OCI-LY1 (cell line): ENCODE measurements at regions not wholly inside any gene's neighbourhood (a gene's known extent, or its start where the extent isn't known, plus 50 kb on each side); places are given as distances from the start of the nearest gene placed in this dataset.

Source experiments
- H2AFZ ChIP-seq: fragments of 200-600 bp; sonication (generic), shearing (Covaris generic); 2 replicates; pipeline ENCODE4 v1.6.0; 2014; ENCODE audit warnings: antibody characterized with exemption, mild to moderate bottlenecking, low read length
- H3F3A ChIP-seq: fragments of 200-600 bp; sonication (generic), shearing (Covaris generic); 2 replicates; pipeline ENCODE4 v1.6.0; 2014; ENCODE audit warnings: mild to moderate bottlenecking, antibody characterized with exemption, low read length, moderate library complexity; ENCODE audit not compliant: insufficient read depth
- H3K27ac ChIP-seq: fragments of 200-600 bp; sonication (generic); 2 replicates; pipeline ENCODE4 v1.5.1; 2014; ENCODE audit warnings: low read length, mixed run types, mild to moderate bottlenecking, low read depth; ENCODE audit not compliant: poor library complexity, severe bottlenecking
- H3K27me3 ChIP-seq: fragments of 200-600 bp; sonication (generic); 2 replicates; pipeline ENCODE4 v1.6.0; 2014; ENCODE audit warnings: antibody characterized with exemption, mild to moderate bottlenecking, low read length, moderate library complexity; ENCODE audit not compliant: insufficient read depth
- H3K36me3 ChIP-seq: fragments of 200-600 bp; sonication (generic); 2 replicates; pipeline ENCODE4 v1.6.1; 2014; ENCODE audit warnings: mild to moderate bottlenecking, antibody characterized with exemption, low read length, moderate library complexity, mixed read lengths; ENCODE audit not compliant: insufficient read depth
- H3K4me1 ChIP-seq: fragments of 200-600 bp; sonication (generic); 2 replicates; pipeline ENCODE4 v1.5.1; 2014; ENCODE audit warnings: mild to moderate bottlenecking, low read length, moderate library complexity; ENCODE audit not compliant: insufficient read depth, severe bottlenecking
- H3K4me2 ChIP-seq: fragments of 200-600 bp; sonication (generic), shearing (Covaris generic); 2 replicates; pipeline ENCODE4 v1.6.1; 2014; ENCODE audit warnings: low read length
- H3K4me3 ChIP-seq: fragments of 200-600 bp; sonication (generic); 2 replicates; pipeline ENCODE4 v1.5.1; 2014; ENCODE audit warnings: low read length, low read depth, mild to moderate bottlenecking, mixed read lengths; ENCODE audit not compliant: poor library complexity, severe bottlenecking
- H3K79me2 ChIP-seq: fragments of 200-600 bp; shearing (Covaris generic); 2 replicates; pipeline ENCODE4 v1.6.1; 2016; ENCODE audit warnings: mixed run types, low read length, mixed read lengths; ENCODE audit not compliant: insufficient read depth
- H3K9ac ChIP-seq: fragments of 200-600 bp; sonication (generic), shearing (Covaris generic); 2 replicates; pipeline ENCODE4 v1.6.1; 2014; ENCODE audit warnings: mild to moderate bottlenecking, low read length, mixed read lengths
- H3K9me2 ChIP-seq: fragments of 200-600 bp; sonication (generic), shearing (Covaris generic); 2 replicates; pipeline ENCODE4 v1.6.1; 2014; ENCODE audit warnings: low read depth, mild to moderate bottlenecking, low read length, mixed read lengths
- H3K9me3 ChIP-seq: fragments of 200-600 bp; shearing (Covaris generic); 2 replicates; pipeline ENCODE4 v1.6.1; 2014; ENCODE audit warnings: low read length, mixed read lengths
- H4K20me1 ChIP-seq: fragments of 200-600 bp; sonication (generic), shearing (Covaris generic); 2 replicates; pipeline ENCODE4 v1.6.0; 2016; ENCODE audit warnings: mild to moderate bottlenecking, low read length; ENCODE audit not compliant: insufficient read depth
- EZH2 ChIP-seq: fragments of 200-600 bp; sonication (generic), shearing (Covaris generic); IDR thresholded peaks from 2 replicates; pipeline ENCODE4 v1.8.0; 2017; ENCODE audit warnings: borderline replicate concordance, mixed run types, mild to moderate bottlenecking, antibody characterized with exemption, low read length, moderate library complexity, mixed read lengths
- TF ChIP-seq, protein P1 (sequence below): fragments of 200-600 bp; sonication (generic), shearing (Covaris generic); IDR thresholded peaks from 2 replicates; pipeline ENCODE4 v1.5.1; 2017; ENCODE audit warnings: mild to moderate bottlenecking, antibody characterized with exemption, low read length, moderate library complexity, mixed read lengths

DNA sequence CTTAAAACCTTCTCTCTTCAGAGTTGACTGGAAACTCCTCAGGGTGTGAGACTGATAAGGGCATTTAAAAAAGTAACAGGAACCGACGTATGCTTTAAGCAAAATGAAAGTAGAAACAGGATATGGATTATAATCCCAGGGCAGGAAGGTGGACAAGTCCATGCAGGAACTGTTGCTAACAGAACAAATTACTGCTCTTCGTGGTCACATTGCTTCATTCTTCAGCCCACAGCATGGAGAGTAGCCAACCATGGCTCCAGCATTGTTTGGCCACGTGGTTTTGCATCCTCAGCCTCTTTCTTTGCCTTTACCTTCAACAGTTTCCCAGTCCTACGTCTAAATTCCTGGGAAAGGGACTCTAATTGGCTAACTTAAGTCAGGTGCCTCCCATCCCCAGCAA lies 563.1 kb upstream of the ISX start:
- Histone ChIP-seq H3K79me2 (no peaks in the 10 kb centered on the region), H3K9me2 (no peaks in the 10 kb centered on the region), H3K4me1 (no peaks in the 10 kb centered on the region), H3K9me3 (no peaks in the 10 kb centered on the region), H3K27me3 (no peaks in the 10 kb centered on the region), H3K36me3 (no peaks in the 10 kb centered on the region), H3K9ac (no peak overlapping the region), H3K27ac (no peak overlapping the region), H3F3A (no peaks in the 10 kb centered on the region), H2AFZ (no peak overlapping the region), H3K4me2 (no peak overlapping the region), H4K20me1 (no peaks in the 10 kb centered on the region), H3K4me3 (no peak overlapping the region)
- no peak for TF ChIP-seq EZH2
- TF ChIP-seq, protein P1, sequence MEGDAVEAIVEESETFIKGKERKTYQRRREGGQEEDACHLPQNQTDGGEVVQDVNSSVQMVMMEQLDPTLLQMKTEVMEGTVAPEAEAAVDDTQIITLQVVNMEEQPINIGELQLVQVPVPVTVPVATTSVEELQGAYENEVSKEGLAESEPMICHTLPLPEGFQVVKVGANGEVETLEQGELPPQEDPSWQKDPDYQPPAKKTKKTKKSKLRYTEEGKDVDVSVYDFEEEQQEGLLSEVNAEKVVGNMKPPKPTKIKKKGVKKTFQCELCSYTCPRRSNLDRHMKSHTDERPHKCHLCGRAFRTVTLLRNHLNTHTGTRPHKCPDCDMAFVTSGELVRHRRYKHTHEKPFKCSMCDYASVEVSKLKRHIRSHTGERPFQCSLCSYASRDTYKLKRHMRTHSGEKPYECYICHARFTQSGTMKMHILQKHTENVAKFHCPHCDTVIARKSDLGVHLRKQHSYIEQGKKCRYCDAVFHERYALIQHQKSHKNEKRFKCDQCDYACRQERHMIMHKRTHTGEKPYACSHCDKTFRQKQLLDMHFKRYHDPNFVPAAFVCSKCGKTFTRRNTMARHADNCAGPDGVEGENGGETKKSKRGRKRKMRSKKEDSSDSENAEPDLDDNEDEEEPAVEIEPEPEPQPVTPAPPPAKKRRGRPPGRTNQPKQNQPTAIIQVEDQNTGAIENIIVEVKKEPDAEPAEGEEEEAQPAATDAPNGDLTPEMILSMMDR: no peak

DNA sequence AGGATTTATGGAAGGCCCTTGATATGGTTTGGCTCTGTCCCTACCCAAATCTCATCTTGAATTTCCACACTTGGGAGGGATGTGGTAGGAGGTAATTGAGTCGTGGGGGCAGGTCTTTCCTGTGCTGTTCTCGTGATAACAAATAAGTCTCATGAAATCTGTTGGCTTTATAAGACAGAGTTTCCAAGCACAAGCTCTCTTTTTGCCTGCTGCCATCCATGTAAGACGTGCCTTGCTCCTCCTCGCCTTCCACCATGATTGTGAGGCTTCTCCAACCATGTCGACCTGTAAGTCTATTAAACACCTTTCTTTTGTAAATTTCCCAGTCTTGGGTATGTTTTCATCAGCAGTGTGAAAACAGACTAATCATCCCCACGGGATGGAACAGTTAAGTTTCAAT lies 557.2 kb upstream of the ISX start:
- Histone ChIP-seq H3K9me3 (no peaks in the 10 kb centered on the region), H3K27ac (no peak overlapping the region), H3K4me2 (no peak overlapping the region), H3K9me2 (no peaks in the 10 kb centered on the region), H3K4me1 (no peaks in the 10 kb centered on the region), H3K27me3 (no peaks in the 10 kb centered on the region), H3F3A (no peaks in the 10 kb centered on the region), H2AFZ (no peak overlapping the region), H3K4me3 (no peak overlapping the region), H3K9ac (no peak overlapping the region), H3K36me3 (no peaks in the 10 kb centered on the region), H4K20me1 (no peaks in the 10 kb centered on the region), H3K79me2 (no peaks in the 10 kb centered on the region)
- no peak for TF ChIP-seq EZH2

DNA sequence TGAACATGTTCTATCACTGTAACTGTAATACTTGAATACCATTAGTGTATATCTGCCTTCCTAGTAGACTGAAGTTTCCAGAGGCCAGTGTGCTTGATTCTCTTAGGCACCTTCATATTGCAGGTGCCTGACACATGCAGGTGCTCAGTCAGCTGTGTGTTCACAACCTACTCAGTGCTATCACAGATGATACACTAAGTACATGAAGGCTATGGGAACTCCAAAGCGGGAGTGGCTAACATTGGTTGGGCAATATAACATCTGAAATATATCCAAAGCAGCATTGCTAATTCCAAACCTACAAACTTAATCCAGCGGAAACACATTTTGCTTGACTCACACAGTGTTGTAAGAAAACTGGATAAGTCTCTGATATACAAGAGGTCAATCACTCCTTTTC lies 539.3 kb upstream of the ISX start:
- Histone ChIP-seq H3K27ac (no peak overlapping the region), H3K9me3 (no peaks in the 10 kb centered on the region), H3K79me2 (no peaks in the 10 kb centered on the region), H3K27me3 (no peaks in the 10 kb centered on the region), H3F3A (no peaks in the 10 kb centered on the region), H3K9me2 (no peaks in the 10 kb centered on the region), H3K4me2 (no peak overlapping the region), H3K9ac (no peak overlapping the region), H3K4me3 (no peak overlapping the region), H3K36me3 (no peaks in the 10 kb centered on the region), H3K4me1 (no peaks in the 10 kb centered on the region), H4K20me1 (no peaks in the 10 kb centered on the region), H2AFZ (no peak overlapping the region)
- TF ChIP-seq EZH2: no peak
- TF ChIP-seq, protein P1: no peak

DNA sequence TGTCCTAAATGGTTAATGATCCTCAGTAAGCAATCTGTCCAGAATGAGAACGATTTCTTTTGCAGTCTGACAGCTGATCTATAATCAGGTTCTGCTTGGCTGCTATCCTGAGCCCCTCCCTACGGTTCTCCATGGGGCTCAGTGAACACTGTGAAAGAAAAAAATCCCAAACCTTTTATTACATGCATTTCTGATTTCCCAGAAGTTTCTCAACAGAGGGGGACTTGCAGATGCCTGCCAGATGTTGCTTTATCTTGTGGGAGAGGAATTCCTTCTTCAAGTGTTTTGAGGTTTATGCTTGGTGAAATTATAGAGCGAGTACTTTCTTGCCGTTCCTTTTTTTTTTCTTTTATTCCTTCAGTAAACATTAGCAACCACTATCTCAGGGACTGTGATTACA lies 531.9 kb upstream of the ISX start:
- no peaks in the 10 kb centered on the region for H3K27me3 ChIP-seq
- no peaks in the 10 kb centered on the region for H4K20me1 ChIP-seq
- no peak overlapping the region for H3K27ac ChIP-seq
- H3K9ac ChIP-seq: no peak overlapping the region
- H3K4me2 ChIP-seq: no peak overlapping the region
- no peak overlapping the region for H3K4me3 ChIP-seq
- no peaks in the 10 kb centered on the region for H3K9me2 ChIP-seq
- no peaks in the 10 kb centered on the region for H3K79me2 ChIP-seq
- no peaks in the 10 kb centered on the region for H3K9me3 ChIP-seq
- H3K36me3 ChIP-seq: no peaks in the 10 kb centered on the region
- H3F3A ChIP-seq: no peaks in the 10 kb centered on the region
- no peak overlapping the region for H2AFZ ChIP-seq
- H3K4me1 ChIP-seq: no peaks in the 10 kb centered on the region
- no peak for TF ChIP-seq EZH2
- TF ChIP-seq, protein P1: no peak
